ENCODE measurements at regions not wholly inside any gene's neighbourhood (a gene's known extent, or its start where the extent isn't known, plus 50 kb on each side); places are given as distances from the start of the nearest gene placed in this dataset.

GRCh38 chr9:93843396-93843795 lies 111.8 kb downstream of the BARX1 start:
- no peak overlapping the region for H2BK120ac ChIP-seq (replicated peaks; ENCODE audit: low read depth, low read length)
- H3K56ac ChIP-seq (replicated peaks; ENCODE audit: insufficient read length, low read depth, low read length): no peak overlapping the region
- no peak overlapping the region for H3K14ac ChIP-seq (ENCODE audit: insufficient read length)
- H3K23ac ChIP-seq (ENCODE audit: insufficient read length): no peak overlapping the region
- no peak overlapping the region for H3K4me2 ChIP-seq (ENCODE audit: insufficient read depth in 1 of 2, low read depth in 2 of 2, low read length in 2 of 2)
- no peak overlapping the region for H2BK5ac ChIP-seq (ENCODE audit: low read depth, low read length)
- no peaks in the 10 kb centered on the region for H3K23me2 ChIP-seq (ENCODE audit: low read depth, low read length)
- H4K20me1 ChIP-seq (replicated peaks in 1 of 2; ENCODE audit: control insufficient read depth in 1 of 2, insufficient read depth in 2 of 2, low read length in 2 of 2): no peaks in the 10 kb centered on the region
- no peak overlapping the region for H3K18ac ChIP-seq (ENCODE audit: extremely low read depth, low read length)
- H3K4me1 ChIP-seq (replicated peaks in 1 of 4; ENCODE audit: control insufficient read depth in 3 of 4, insufficient read depth in 4 of 4, low read length in 3 of 4): no peaks in the 10 kb centered on the region
- H3K4ac ChIP-seq (replicated peaks; ENCODE audit: insufficient read length, low read depth, low read length): no peak overlapping the region
- CTCF ChIA-PET (ENCODE audit: partially characterized antibody): interaction anchor here (0.8 to 1.9 kb wide), 4 partner anchors 16 to 161 kb away, joined by 3 to 6 read pairs (median 4); no protein-coding TSS in a partner anchor
- H2BK20ac ChIP-seq (ENCODE audit: low read length): no peak overlapping the region
- H3K36me3 ChIP-seq (ENCODE audit: control insufficient read depth in 2 of 4, insufficient read depth in 4 of 4, low read length in 3 of 4): no peaks in the 10 kb centered on the region
- H2AK5ac ChIP-seq (ENCODE audit: low read depth, low read length): no peak overlapping the region
- no peak overlapping the region for H2BK12ac ChIP-seq (ENCODE audit: low read depth, low read length)
- H3K9ac ChIP-seq (replicated peaks in 1 of 4; ENCODE audit: extremely low read depth in 1 of 4, low read depth in 3 of 4, low read length in 3 of 4): no peak overlapping the region
- POLR2A ChIA-PET (ENCODE audit: partially characterized antibody): no interaction called here
- H4K91ac ChIP-seq (replicated peaks; ENCODE audit: insufficient read length, low read length): no peak overlapping the region
- FAIRE-seq: no peak
- no peak overlapping the region for H2BK15ac ChIP-seq (ENCODE audit: low read length)
- DNase-seq (ENCODE audit: low read depth in 1 of 2, low spot score in 2 of 2): no peak
- no peaks in the 10 kb centered on the region for H3K79me1 ChIP-seq (ENCODE audit: low read depth, low read length)
- no peak overlapping the region for H4K8ac ChIP-seq (ENCODE audit: extremely low read depth, insufficient read depth, low read length)
- no peak overlapping the region for H3K4me3 ChIP-seq (ENCODE audit: extremely low read depth in 1 of 4, insufficient read depth in 2 of 4, low read depth in 3 of 4, low read length in 4 of 4)
- H3K79me2 ChIP-seq (ENCODE audit: control insufficient read depth in 1 of 2, insufficient read depth in 2 of 2, low read length in 2 of 2): no peaks in the 10 kb centered on the region
- H3K27me3 ChIP-seq (replicated peaks in 1 of 4; ENCODE audit: control insufficient read depth in 3 of 4, extremely low read depth in 1 of 4, insufficient read depth in 3 of 4, low read length in 3 of 4): no peaks in the 10 kb centered on the region
- no peak overlapping the region for H2AFZ ChIP-seq (ENCODE audit: low read length)
- H3K27ac ChIP-seq (ENCODE audit: low read depth, low read length): no peak overlapping the region
- H3K9me3 ChIP-seq (ENCODE audit: insufficient read depth in 2 of 2, low read depth in 1 of 2, low read length in 1 of 2): no peaks in the 10 kb centered on the region
- no peak overlapping the region for H4K5ac ChIP-seq (ENCODE audit: insufficient read length, low read depth, low read length)
- 76 to 100% methylated on average over 2 to 3 of the region's 3 CpGs for WGBS, 2 experiments (ENCODE audit: extremely low coverage in 1 of 2, insufficient coverage in 1 of 2, insufficient read length in 1 of 2, insufficient replicate concordance in 2 of 2, low coverage in 1 of 2, low lambda C conversion rate in 2 of 2, missing lambda C conversion rate in 1 of 2)
- TF ChIP-seq RFX5 (IDR thresholded peaks at IDR 0.05; ENCODE audit: borderline replicate concordance, low read depth, low read length) (no peak), ATF3 (IDR thresholded peaks at IDR 0.05; ENCODE audit: insufficient read depth, low read depth, low read length) (no peak), SUZ12 (IDR thresholded peaks at IDR 0.05; ENCODE audit: low read length) (no peak), SIRT6 (IDR thresholded peaks at IDR 0.05; ENCODE audit: low read length) (no peak), GTF2F1 (IDR thresholded peaks at IDR 0.05; ENCODE audit: borderline replicate concordance, low read depth, low read length) (no peak), USF2 (IDR thresholded peaks at IDR 0.05; ENCODE audit: low read length) (no peak), CBX8 (IDR thresholded peaks at IDR 0.05; ENCODE audit: borderline replicate concordance, low read depth, low read length) (no peak), E2F6 (IDR thresholded peaks at IDR 0.05) (no peak), SP2 (IDR thresholded peaks at IDR 0.05; ENCODE audit: low read length) (no peak), RXRA (IDR thresholded peaks at IDR 0.05; ENCODE audit: insufficient read depth, low read depth, low read length) (no peak), NANOG (IDR thresholded peaks at IDR 0.05; ENCODE audit: insufficient read depth, low read depth, low read length, poor library complexity, severe bottlenecking) (no peak), SIN3A (conservative IDR thresholded peaks at IDR 0.05 in 1 of 2, IDR thresholded peaks at IDR 0.05 in 1 of 2; ENCODE audit: low read depth in 1 of 2, low read length in 2 of 2) (no peak)
